ENCODE measurements at regions not wholly inside any gene's neighbourhood (a gene's known extent, or its start where the extent isn't known, plus 50 kb on each side); places are given as distances from the start of the nearest gene placed in this dataset.

DNA sequence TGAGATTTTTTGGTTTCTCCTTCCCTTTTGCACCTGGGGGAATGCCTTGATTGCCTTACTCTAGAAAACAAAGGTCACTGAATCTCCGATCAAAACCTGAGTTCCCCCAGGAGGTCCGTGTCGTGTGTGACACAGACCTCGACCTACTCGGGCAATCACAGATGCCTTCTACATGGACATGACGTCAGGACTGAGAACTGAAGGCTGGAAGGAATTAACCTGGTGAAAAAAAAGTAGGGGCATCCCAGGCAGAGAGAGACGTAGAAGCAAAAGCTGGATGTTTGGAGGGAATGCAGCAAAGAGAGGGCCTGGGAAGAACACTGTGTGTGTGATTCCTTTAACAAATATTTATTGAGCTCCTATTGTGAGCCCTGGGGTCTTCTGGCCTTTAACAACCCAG is 178.0 kb downstream of the PRDM2 start:
- Histone ChIP-seq H3K9ac (ENCODE audit: low read length) (no peak overlapping the region), H3K9me3 (ENCODE audit: low read length) (no peaks in the 10 kb centered on the region), H3K36me3 (ENCODE audit: low read depth, low read length) (no peaks in the 10 kb centered on the region), H3F3A (ENCODE audit: low read length, unreplicated experiment) (no peaks in the 10 kb centered on the region), H3K4me1 (ENCODE audit: insufficient read depth, low read length) (no peaks in the 10 kb centered on the region), H3K4me3 (ENCODE audit: low read length) (no peak overlapping the region), H4K20me1 (ENCODE audit: low read length) (no peaks in the 10 kb centered on the region), H3K4me2 (ENCODE audit: low read length) (no peak overlapping the region), H3K9me2 (replicated peaks; ENCODE audit: low read length) (no peaks in the 10 kb centered on the region), H3K79me2 (ENCODE audit: low read length) (no peaks in the 10 kb centered on the region), H3K27me3 (ENCODE audit: low read length) (peaks cover 49% of the 10 kb centered on the region), H3K27ac (ENCODE audit: low read length) (no peak overlapping the region), H2AFZ (ENCODE audit: low read length) (no peak overlapping the region)
- ChIA-PET POLR2A (ENCODE audit: unreplicated experiment) (no interaction called here), CTCF (no interaction called here)
- TF ChIP-seq CTCF (conservative IDR thresholded peaks at IDR 0.05; ENCODE audit: low read depth, low read length) (no peak), EZH2 (IDR thresholded peaks at IDR 0.05; ENCODE audit: low read length, unreplicated experiment) (no peak), EZH2phosphoT487 (IDR thresholded peaks at IDR 0.05; ENCODE audit: borderline replicate concordance, low read length) (no peak)
- ATAC-seq = no peak
- no peak for DNase-seq
- BruUV-seq (replicated peaks) = no TSS peak
- intact Hi-C loops (cut with micrococcal nuclease) = no loop called here

- Histone ChIP-seq H3K9ac (ENCODE audit: low read length) (no peak overlapping the region), H3K4me3 (ENCODE audit: low read length) (no peak overlapping the region), H3K9me3 (ENCODE audit: low read length) (no peaks in the 10 kb centered on the region), H4K20me1 (ENCODE audit: low read length) (no peaks in the 10 kb centered on the region), H3K4me1 (ENCODE audit: insufficient read depth, low read length) (no peaks in the 10 kb centered on the region), H3K9me2 (replicated peaks; ENCODE audit: low read length) (no peaks in the 10 kb centered on the region), H3K27ac (ENCODE audit: low read length) (no peak overlapping the region), H3F3A (ENCODE audit: low read length, unreplicated experiment) (no peaks in the 10 kb centered on the region), H2AFZ (ENCODE audit: low read length) (no peak overlapping the region), H3K27me3 (ENCODE audit: low read length) (peaks cover 53% of the 10 kb centered on the region), H3K36me3 (ENCODE audit: low read depth, low read length) (no peaks in the 10 kb centered on the region), H3K79me2 (ENCODE audit: low read length) (no peaks in the 10 kb centered on the region), H3K4me2 (ENCODE audit: low read length) (no peak overlapping the region)
- CTCF ChIA-PET = no interaction called here
- POLR2A ChIA-PET (ENCODE audit: unreplicated experiment) = no interaction called here
- ATAC-seq (no peak), DNase-seq (no peak)
- BruUV-seq (replicated peaks) = no TSS peak
- TF ChIP-seq CTCF (conservative IDR thresholded peaks at IDR 0.05; ENCODE audit: low read depth, low read length) = no peak
- no peak for TF ChIP-seq EZH2phosphoT487 (IDR thresholded peaks at IDR 0.05; ENCODE audit: borderline replicate concordance, low read length)
- TF ChIP-seq EZH2 (IDR thresholded peaks at IDR 0.05; ENCODE audit: low read length, unreplicated experiment) = no peak
- intact Hi-C loops (cut with micrococcal nuclease) = no loop called here
Observed at GRCh38 chr1:13878451-13878850, 178.5 kb downstream of the PRDM2 start.

DNA sequence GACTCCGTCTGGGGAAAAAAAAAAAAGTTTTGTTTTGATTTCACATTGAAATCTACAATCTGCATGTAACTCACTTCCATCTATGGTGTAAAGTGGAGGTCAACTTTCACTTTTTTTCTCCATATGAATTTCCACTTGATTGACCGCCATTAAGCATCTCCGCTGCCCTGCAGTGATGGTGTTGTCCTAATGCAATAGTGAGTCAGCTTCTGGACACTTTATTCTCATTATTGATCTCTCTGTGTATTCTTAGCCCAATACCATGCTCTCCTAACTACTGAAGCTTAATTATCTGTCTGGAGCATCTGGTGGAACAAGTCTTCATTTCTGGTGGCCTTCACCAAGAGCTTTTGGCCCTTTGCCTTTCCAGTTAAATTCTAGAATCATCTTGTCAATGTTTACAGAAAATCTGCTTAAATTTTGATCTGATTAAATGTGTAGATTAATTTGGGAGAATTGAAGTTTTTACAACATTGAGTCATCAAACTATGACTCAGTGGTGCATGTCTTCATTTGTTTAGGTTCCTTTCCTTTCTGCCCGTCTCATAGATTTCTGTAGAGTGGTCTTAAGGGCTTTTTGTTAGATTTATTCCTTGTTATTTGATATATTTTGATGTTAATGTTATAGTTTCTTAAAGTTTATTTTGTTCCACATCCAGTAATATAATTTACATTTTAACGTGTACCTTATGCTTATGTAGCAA is 181.5 kb downstream of the PRDM2 start:
- no TSS peak for BruUV-seq (replicated peaks)
- TF ChIP-seq CTCF (conservative IDR thresholded peaks at IDR 0.05; ENCODE audit: low read depth, low read length) (no peak), EZH2phosphoT487 (IDR thresholded peaks at IDR 0.05; ENCODE audit: borderline replicate concordance, low read length) (no peak), EZH2 (IDR thresholded peaks at IDR 0.05; ENCODE audit: low read length, unreplicated experiment) (no peak)
- Histone ChIP-seq H3K9me2 (replicated peaks; ENCODE audit: low read length) (no peaks in the 10 kb centered on the region), H3K4me1 (ENCODE audit: insufficient read depth, low read length) (no peaks in the 10 kb centered on the region), H3K27me3 (ENCODE audit: low read length) (peaks cover 49% of the 10 kb centered on the region), H3K36me3 (ENCODE audit: low read depth, low read length) (no peaks in the 10 kb centered on the region), H3K4me3 (ENCODE audit: low read length) (no peak overlapping the region), H4K20me1 (ENCODE audit: low read length) (no peaks in the 10 kb centered on the region), H3F3A (ENCODE audit: low read length, unreplicated experiment) (no peaks in the 10 kb centered on the region), H3K9me3 (ENCODE audit: low read length) (no peaks in the 10 kb centered on the region), H2AFZ (ENCODE audit: low read length) (no peak overlapping the region), H3K4me2 (ENCODE audit: low read length) (no peak overlapping the region), H3K27ac (ENCODE audit: low read length) (no peak overlapping the region), H3K79me2 (ENCODE audit: low read length) (no peaks in the 10 kb centered on the region), H3K9ac (ENCODE audit: low read length) (no peak overlapping the region)
- POLR2A ChIA-PET (ENCODE audit: unreplicated experiment) = no interaction called here
- intact Hi-C loops (cut with micrococcal nuclease) = no loop called here
- CTCF ChIA-PET = no interaction called here
- no peak for ATAC-seq
- DNase-seq = peak; percentile 48
